GM12878 (cell line): ENCODE measurements at regions not wholly inside any gene's neighbourhood (a gene's known extent, or its start where the extent isn't known, plus 50 kb on each side); places are given as distances from the start of the nearest gene placed in this dataset.

Experiments used
- ATAC-seq: fragments of 200-7000 bp; cut with Tn5 transposase; 3 replicates; pipeline ENCODE4 v1.9.1; 2020; ENCODE audit warnings: mild to moderate bottlenecking, moderate library complexity
- BruUV-seq: library from RNA; stranded (reverse); fragments of 400-500 nt; replicated peaks from 2 replicates; lab custom pipeline; 2021; lab: Mats Ljungman, UMichigan
- CTCF ChIA-PET: fragments of 300-600 bp; sonication (Branson Sonifier 250); formaldehyde crosslinking; extraction: SDS; loops from one replicate; lab custom pipeline; 2021; ENCODE audit warnings: inconsistent platforms; lab: Yijun Ruan, JAX
- POLR2A ChIA-PET: fragments of 350-600 bp; formaldehyde crosslinking; extraction: SDS; loops from one replicate; lab custom pipeline; 2021; ENCODE audit warnings: inconsistent platforms; lab: Charles Lee
- RAD21 ChIA-PET: fragments of 300-600 bp; sonication (Branson Sonifier 250); formaldehyde crosslinking; loops from one replicate; lab custom pipeline; 2023; ENCODE audit warnings: antibody characterized with exemption; ENCODE audit not compliant: unreplicated experiment; lab: Charles Lee
- SMC1A ChIA-PET: fragments of 300-600 bp; sonication (Branson Sonifier 250); formaldehyde crosslinking; loops from one replicate; lab custom pipeline; 2023; ENCODE audit not compliant: unreplicated experiment, uncharacterized antibody; lab: Charles Lee
- DNase-seq: peaks from one replicate; pipeline ENCODE4 v3.0.0-alpha.2; 2011; ENCODE audit warnings: low read depth, low spot score
- FAIRE-seq: peaks from 3 replicates; lab custom pipeline; 2011; peaks lifted over from hg19 to GRCh38; lab: Jason Lieb, UNC
- H2AFZ ChIP-seq: 2 replicates; pipeline ENCODE4 v1.6.0; 2011; ENCODE audit warnings: low read depth, low read length, control low read depth; ENCODE audit not compliant: control insufficient read depth
- H3K27ac ChIP-seq: 2 replicates; pipeline ENCODE4 v1.5.1; 2011; ENCODE audit warnings: control low read depth; ENCODE audit not compliant: control insufficient read depth, insufficient read depth
- H3K27me3 ChIP-seq, 2 experiments: replicated peaks in 1 of 2; 2 replicates each; pipeline versions ENCODE4 v1.6.0 to v1.6.1; 2011; ENCODE audit warnings: low read length in 1 of 2; ENCODE audit not compliant: control insufficient read depth in 2 of 2, insufficient read depth in 2 of 2
- H3K36me3 ChIP-seq, 2 experiments: 2 replicates each; pipeline ENCODE4 v1.5.1; 2011; ENCODE audit warnings: low read length in 1 of 2; ENCODE audit not compliant: control insufficient read depth in 2 of 2, insufficient read depth in 2 of 2
- H3K4me1 ChIP-seq: 2 replicates; pipeline ENCODE4 v1.6.1; 2011; ENCODE audit warnings: mild to moderate bottlenecking, low read length, moderate library complexity, mixed read lengths; ENCODE audit not compliant: control insufficient read depth, insufficient read depth
- H3K4me2 ChIP-seq: 2 replicates; pipeline ENCODE4 v1.6.0; 2011; ENCODE audit warnings: control low read depth; ENCODE audit not compliant: control insufficient read depth, insufficient read depth
- H3K4me3 ChIP-seq: fragments of 200-600 bp; sonication (generic); 2 replicates; pipeline ENCODE4 v1.5.1; 2016
- H3K79me2 ChIP-seq: 2 replicates; pipeline ENCODE4 v1.6.0; 2011; ENCODE audit warnings: low read length; ENCODE audit not compliant: control insufficient read depth, insufficient read depth
- H3K9ac ChIP-seq: 2 replicates; pipeline ENCODE4 v1.8.0; 2011; ENCODE audit warnings: low read length, control low read depth, mixed read lengths; ENCODE audit not compliant: control insufficient read depth, insufficient read depth
- H3K9me3 ChIP-seq: replicated peaks from 3 replicates; pipeline ENCODE4 v1.5.1; 2011; ENCODE audit warnings: mild to moderate bottlenecking, low read length; ENCODE audit not compliant: control insufficient read depth, insufficient read depth
- H4K20me1 ChIP-seq: 2 replicates; pipeline ENCODE4 v1.6.0; 2011; ENCODE audit not compliant: control insufficient read depth, insufficient read depth
- BCL11A ChIP-seq: IDR thresholded peaks from 2 replicates; pipeline ENCODE4 v1.6.1; 2011; ENCODE audit warnings: low read depth, low read length
- BCLAF1 ChIP-seq: fragments of 450-650 bp; IDR thresholded peaks from 2 replicates; pipeline ENCODE4 v1.6.1; 2017; ENCODE audit warnings: antibody characterized with exemption, mild to moderate bottlenecking, moderate library complexity
- CBFB ChIP-seq: IDR thresholded peaks from 2 replicates; pipeline ENCODE4 v1.6.1; 2016; ENCODE audit warnings: antibody characterized with exemption, low read depth
- IKZF2 ChIP-seq, 2 experiments: fragments of 450-650 bp; IDR thresholded peaks; 2 replicates each; pipeline ENCODE4 v1.6.1; 2017; ENCODE audit warnings: mild to moderate bottlenecking in 2 of 2, moderate library complexity in 2 of 2
- KLF5 ChIP-seq: fragments of 450-650 bp; IDR thresholded peaks from 2 replicates; pipeline ENCODE4 v1.6.1; 2014; ENCODE audit warnings: mild to moderate bottlenecking; ENCODE audit not compliant: partially characterized antibody
- MAX ChIP-seq: IDR thresholded peaks from 2 replicates; pipeline ENCODE4 v1.6.1; 2012; ENCODE audit warnings: low read depth, low read length, improper control_type of control experiment
- NFYA ChIP-seq: IDR thresholded peaks from 2 replicates; pipeline ENCODE4 v1.6.1; 2011; ENCODE audit warnings: low read depth, mild to moderate bottlenecking, low read length, improper control_type of control experiment, borderline replicate concordance
- NFYB ChIP-seq: IDR thresholded peaks from 2 replicates; pipeline ENCODE4 v1.6.1; 2011; ENCODE audit warnings: low read depth, mild to moderate bottlenecking, low read length, improper control_type of control experiment, moderate library complexity; ENCODE audit not compliant: insufficient read depth
- NR2F1 ChIP-seq: fragments of 450-650 bp; conservative IDR thresholded peaks from 2 replicates; pipeline ENCODE4 v1.6.1; 2017; ENCODE audit warnings: mild to moderate bottlenecking
- WGBS: methylation state at CpG from one replicate; pipeline ENCODE4 v1.1.6; 2016; ENCODE audit warnings: low lambda C conversion rate; ENCODE audit not compliant: insufficient replicate concordance, insufficient coverage; ENCODE audit errors: missing lambda C conversion rate; 5-methylcytosine and 5-hydroxymethylcytosine counted together
- in situ Hi-C: fragments of 300-500 bp; cut with MboI; formaldehyde crosslinking; loops from 9 replicates; pipeline ENCODE4 v1.14.3; 2018; ENCODE audit warnings: mixed read lengths
- intact Hi-C: fragments of 100-400 bp; cut with micrococcal nuclease; formaldehyde crosslinking; loops from one replicate; pipeline ENCODE4 v1.14.2; 2022; ENCODE audit not compliant: unreplicated experiment

GRCh38 chr1:47550929-47551328 is 113.1 kb downstream of the FOXD2 start:
- ATAC-seq (no peak), FAIRE-seq (no peak), DNase-seq (no peak)
- Histone ChIP-seq H3K4me1 (no peaks in the 10 kb centered on the region), H3K27me3 (no peaks in the 10 kb centered on the region; a peak in 1 of 4 replicates), H4K20me1 (no peaks in the 10 kb centered on the region), H3K4me2 (no peak overlapping the region), H3K4me3 (no peak overlapping the region), H3K36me3 (no peaks in the 10 kb centered on the region), H3K27ac (no peak overlapping the region), H3K9me3 (no peaks in the 10 kb centered on the region), H2AFZ (no peak overlapping the region), H3K79me2 (no peaks in the 10 kb centered on the region), H3K9ac (no peak overlapping the region)
- WGBS = 30% methylated on average over 5 of the region's 5 CpGs
- RAD21 ChIA-PET = no interaction called here
- SMC1A ChIA-PET = no interaction called here
- in situ Hi-C loops = no loop called here
- POLR2A ChIA-PET = no interaction called here
- CTCF ChIA-PET = no interaction called here
- TF ChIP-seq BCLAF1 = no peak
- no peak for TF ChIP-seq KLF5
- intact Hi-C loops = no loop called here
- no TSS peak for BruUV-seq

GRCh38 chr1:47551971-47552528 is 114.2 kb downstream of the FOXD2 start:
- ChIA-PET RAD21 (no interaction called here), SMC1A (no interaction called here), CTCF (no interaction called here), POLR2A (no interaction called here)
- intact Hi-C loops (no loop called here), in situ Hi-C loops (no loop called here)
- no peak for DNase-seq
- H3K27me3 ChIP-seq = no peaks in the 10 kb centered on the region; a peak in 1 of 4 replicates
- no peak for ATAC-seq
- TF ChIP-seq NR2F1 (no peak), BCL11A (no peak), IKZF2 (IDR thresholded peaks at IDR 0.05) (no peak), NFYB (no peak), NFYA (no peak), CBFB (no peak), MAX (no peak)
- no peaks in the 10 kb centered on the region for H3K36me3 ChIP-seq
- no peak overlapping the region for H2AFZ ChIP-seq
- H3K4me3 ChIP-seq = no peak overlapping the region
- FAIRE-seq = no peak
- no peaks in the 10 kb centered on the region for H3K79me2 ChIP-seq
- no peaks in the 10 kb centered on the region for H3K4me1 ChIP-seq
- H3K9ac ChIP-seq = no peak overlapping the region
- no peak overlapping the region for H3K27ac ChIP-seq
- WGBS = 2% methylated on average over 4 of the region's 4 CpGs
- H4K20me1 ChIP-seq = no peaks in the 10 kb centered on the region
- no peaks in the 10 kb centered on the region for H3K9me3 ChIP-seq
- BruUV-seq = no TSS peak
- H3K4me2 ChIP-seq = no peak overlapping the region
